Colonic mucosa (tissue), 4 donors: ENCODE measurements at regions not wholly inside any gene's neighbourhood (a gene's known extent, or its start where the extent isn't known, plus 50 kb on each side); places are given as distances from the start of the nearest gene placed in this dataset.

Experiments used
- DNase-seq: peaks from one replicate; pipeline ENCODE4 v3.0.0-alpha.2; 2020
- H3K27ac ChIP-seq: fragments of 200-600 bp; one replicate; pipeline ENCODE4 v1.8.0; 2021
- H3K27me3 ChIP-seq: fragments of 200-600 bp; one replicate; pipeline ENCODE4 v1.8.0; 2021
- H3K36me3 ChIP-seq: fragments of 200-600 bp; one replicate; pipeline ENCODE4 v1.8.0; 2021
- H3K4me1 ChIP-seq: fragments of 200-600 bp; one replicate; pipeline ENCODE4 v1.8.0; 2021; ENCODE audit warnings: mild to moderate bottlenecking
- H3K4me3 ChIP-seq: fragments of 200-600 bp; one replicate; pipeline ENCODE4 v1.8.0; 2021
- H3K9ac ChIP-seq, 2 donors: one replicate each; pipeline ENCODE4 v1.7.0; 2013; ENCODE audit warnings: control low read depth in 2 of 2, low read depth in 2 of 2, low read length in 2 of 2
- H3K9me3 ChIP-seq: fragments of 200-600 bp; one replicate; pipeline ENCODE4 v1.8.0; 2021
- CTCF ChIP-seq: fragments of 200-600 bp; IDR thresholded peaks from one replicate; pipeline ENCODE4 v1.8.0; 2022; ENCODE audit warnings: antibody characterized with exemption, mild to moderate bottlenecking
- intact Hi-C: fragments of 100-400 bp; cut with DNase I; formaldehyde crosslinking; loops from one replicate; pipeline ENCODE4 v1.14.1; 2022
- donor health status: healthy.
- donor health status: DM: no; HTN: no; CAD: no.
- donor health status: DM: no; HTN: no; CAD: no.

- no peak for DNase-seq
- H3K4me3 ChIP-seq, result no peak overlapping the region
- no peak overlapping the region for H3K9ac ChIP-seq
- H3K27ac ChIP-seq, result no peak overlapping the region
- intact Hi-C loops, result no loop called here
- H3K36me3 ChIP-seq, result no peaks in the 10 kb centered on the region
- H3K4me1 ChIP-seq, result no peaks in the 10 kb centered on the region
- TF ChIP-seq CTCF, result no peak
- no peaks in the 10 kb centered on the region for H3K27me3 ChIP-seq
- no peaks in the 10 kb centered on the region for H3K9me3 ChIP-seq
These were observed 77.2 kb upstream of the TRPM1 start for GRCh38 chr15:31178705-31179104.

- TF ChIP-seq CTCF, result no peak
- Histone ChIP-seq H3K27ac (no peak overlapping the region), H3K27me3 (no peaks in the 10 kb centered on the region), H3K4me1 (no peaks in the 10 kb centered on the region), H3K9me3 (no peaks in the 10 kb centered on the region), H3K4me3 (no peak overlapping the region), H3K9ac (no peak overlapping the region), H3K36me3 (no peaks in the 10 kb centered on the region)
- intact Hi-C loops, result no loop called here
- DNase-seq, result no peak
These were observed 78.2 kb upstream of the TRPM1 start for GRCh38 chr15:31179693-31180092.

- Histone ChIP-seq H3K27me3 (no peaks in the 10 kb centered on the region), H3K4me1 (no peaks in the 10 kb centered on the region), H3K27ac (no peak overlapping the region), H3K36me3 (no peaks in the 10 kb centered on the region), H3K9me3 (no peaks in the 10 kb centered on the region), H3K9ac (no peak overlapping the region), H3K4me3 (no peak overlapping the region)
- DNase-seq, result no peak
- intact Hi-C loops, result no loop called here
- no peak for TF ChIP-seq CTCF
These were observed 91.8 kb upstream of the TRPM1 start for GRCh38 chr15:31193291-31193690.

GRCh38 chr15:31195871-31196270 lies 94.3 kb upstream of the TRPM1 start:
- H3K9ac ChIP-seq, result no peak overlapping the region
- TF ChIP-seq CTCF, result no peak
- H3K27ac ChIP-seq, result no peak overlapping the region
- DNase-seq, result no peak
- H3K4me1 ChIP-seq, result no peaks in the 10 kb centered on the region
- intact Hi-C loops, result no loop called here
- H3K27me3 ChIP-seq, result no peaks in the 10 kb centered on the region
- no peak overlapping the region for H3K4me3 ChIP-seq
- H3K9me3 ChIP-seq, result no peaks in the 10 kb centered on the region
- H3K36me3 ChIP-seq, result no peaks in the 10 kb centered on the region

- Histone ChIP-seq H3K27ac (no peak overlapping the region), H3K27me3 (no peaks in the 10 kb centered on the region), H3K9ac (no peak overlapping the region), H3K4me3 (no peak overlapping the region), H3K4me1 (no peaks in the 10 kb centered on the region), H3K9me3 (no peaks in the 10 kb centered on the region), H3K36me3 (no peaks in the 10 kb centered on the region)
- DNase-seq, result no peak
- TF ChIP-seq CTCF, result peak; percentile 69
- intact Hi-C loops, result no loop called here
These were observed 96.2 kb upstream of the TRPM1 start for GRCh38 chr15:31197497-31198414.
